Stimulated activated CD8-positive, alpha-beta memory T cell treated with anti-CD3 and anti-CD28 coated beads, Interleukin-7, amount 100 ng/mL, for 24 hours (primary cell): ENCODE measurements at regions not wholly inside any gene's neighbourhood (a gene's known extent, or its start where the extent isn't known, plus 50 kb on each side); places are given as distances from the start of the nearest gene placed in this dataset.

Source experiments
- DNase-seq: peaks from one replicate; pipeline ENCODE4 v3.0.0-alpha.2; 2020; ENCODE audit warnings: low read depth

- DNase-seq = no peak
Observed at GRCh38 chr21:28750565-28750964, 242.1 kb downstream of the LTN1 start.

- DNase-seq = no peak
Observed at GRCh38 chr21:28749536-28749935, 243.1 kb downstream of the LTN1 start.

- no peak for DNase-seq
Observed at GRCh38 chr21:28747464-28747863, 245.2 kb downstream of the LTN1 start.

- DNase-seq = no peak
Observed at GRCh38 chr21:28746166-28746565, 246.5 kb downstream of the LTN1 start.

GRCh38 chr21:28745131-28746016 is 247.3 kb downstream of the LTN1 start:
- peak; percentile 33 for DNase-seq

- no peak for DNase-seq
Observed at GRCh38 chr21:28743723-28744122, 249.0 kb downstream of the LTN1 start.

GRCh38 chr21:28742527-28742926 is 250.2 kb downstream of the LTN1 start:
- no peak for DNase-seq

- DNase-seq = no peak
Observed at GRCh38 chr21:28740125-28740524, 252.6 kb downstream of the LTN1 start.

- no peak for DNase-seq
Observed at GRCh38 chr21:28738882-28739281, 253.8 kb downstream of the LTN1 start.

- no peak for DNase-seq
Observed at GRCh38 chr21:28738420-28738704, 254.3 kb downstream of the LTN1 start.

- DNase-seq = no peak
Observed at GRCh38 chr21:28737674-28738419, 254.8 kb downstream of the LTN1 start.

- no peak for DNase-seq
Observed at GRCh38 chr21:28734522-28735175, 258.0 kb downstream of the LTN1 start.

- DNase-seq = no peak
Observed at GRCh38 chr21:28731700-28732321, 260.9 kb downstream of the LTN1 start.

- DNase-seq = no peak
Observed at GRCh38 chr21:28729887-28730286, 262.8 kb downstream of the LTN1 start.

- no peak for DNase-seq
Observed at GRCh38 chr21:28727809-28728208, 264.9 kb downstream of the LTN1 start.

GRCh38 chr21:28725396-28725795 is 267.3 kb downstream of the LTN1 start:
- no peak for DNase-seq

GRCh38 chr21:28723646-28724045 is 269.0 kb downstream of the LTN1 start:
- no peak for DNase-seq

GRCh38 chr21:28719723-28720122 is 273.0 kb downstream of the LTN1 start:
- no peak for DNase-seq

- DNase-seq = no peak
Observed at GRCh38 chr21:28714777-28715464, 277.8 kb downstream of the LTN1 start.

- no peak for DNase-seq
Observed at GRCh38 chr21:28712411-28712810, 280.3 kb downstream of the LTN1 start.

- DNase-seq = no peak
Observed at GRCh38 chr21:28705616-28706015, 287.1 kb downstream of the LTN1 start.

GRCh38 chr21:28704746-28705145 is 287.9 kb downstream of the LTN1 start:
- no peak for DNase-seq
